ENCODE measurements at regions not wholly inside any gene's neighbourhood (a gene's known extent, or its start where the extent isn't known, plus 50 kb on each side); places are given as distances from the start of the nearest gene placed in this dataset.

GRCh38 chr4:101584306-101584705 is 206.2 kb upstream of the BANK1 start:
- Histone ChIP-seq H3K27ac (ENCODE audit: low read length) (no peak overlapping the region), H3K27me3 (ENCODE audit: low read depth, low read length) (no peaks in the 10 kb centered on the region), H3K9me3 (ENCODE audit: insufficient read depth, low read length) (peaks cover 12% of the 10 kb centered on the region), H3K4me1 (ENCODE audit: low read length) (peaks cover 4% of the 10 kb centered on the region; the same call in 1 of the 2 replicates), H3K4me2 (ENCODE audit: low read length) (no peak overlapping the region), H3K9ac (ENCODE audit: low read length) (no peak overlapping the region), H3K4me3 (ENCODE audit: low read length) (no peak overlapping the region), H4K20me1 (ENCODE audit: insufficient read depth, low read length) (no peaks in the 10 kb centered on the region), H2AFZ (ENCODE audit: low read depth, low read length) (no peak overlapping the region), H3K79me2 (ENCODE audit: low read length) (no peaks in the 10 kb centered on the region), H3K36me3 (replicated peaks; ENCODE audit: low read depth, low read length) (peaks cover 5% of the 10 kb centered on the region)
- TF ChIP-seq, protein P1, sequence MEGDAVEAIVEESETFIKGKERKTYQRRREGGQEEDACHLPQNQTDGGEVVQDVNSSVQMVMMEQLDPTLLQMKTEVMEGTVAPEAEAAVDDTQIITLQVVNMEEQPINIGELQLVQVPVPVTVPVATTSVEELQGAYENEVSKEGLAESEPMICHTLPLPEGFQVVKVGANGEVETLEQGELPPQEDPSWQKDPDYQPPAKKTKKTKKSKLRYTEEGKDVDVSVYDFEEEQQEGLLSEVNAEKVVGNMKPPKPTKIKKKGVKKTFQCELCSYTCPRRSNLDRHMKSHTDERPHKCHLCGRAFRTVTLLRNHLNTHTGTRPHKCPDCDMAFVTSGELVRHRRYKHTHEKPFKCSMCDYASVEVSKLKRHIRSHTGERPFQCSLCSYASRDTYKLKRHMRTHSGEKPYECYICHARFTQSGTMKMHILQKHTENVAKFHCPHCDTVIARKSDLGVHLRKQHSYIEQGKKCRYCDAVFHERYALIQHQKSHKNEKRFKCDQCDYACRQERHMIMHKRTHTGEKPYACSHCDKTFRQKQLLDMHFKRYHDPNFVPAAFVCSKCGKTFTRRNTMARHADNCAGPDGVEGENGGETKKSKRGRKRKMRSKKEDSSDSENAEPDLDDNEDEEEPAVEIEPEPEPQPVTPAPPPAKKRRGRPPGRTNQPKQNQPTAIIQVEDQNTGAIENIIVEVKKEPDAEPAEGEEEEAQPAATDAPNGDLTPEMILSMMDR (IDR thresholded peaks at IDR 0.05; ENCODE audit: low read depth, low read length) = no peak
- no peak for TF ChIP-seq EZH2phosphoT487 (IDR thresholded peaks at IDR 0.05; ENCODE audit: low read depth)

DNA sequence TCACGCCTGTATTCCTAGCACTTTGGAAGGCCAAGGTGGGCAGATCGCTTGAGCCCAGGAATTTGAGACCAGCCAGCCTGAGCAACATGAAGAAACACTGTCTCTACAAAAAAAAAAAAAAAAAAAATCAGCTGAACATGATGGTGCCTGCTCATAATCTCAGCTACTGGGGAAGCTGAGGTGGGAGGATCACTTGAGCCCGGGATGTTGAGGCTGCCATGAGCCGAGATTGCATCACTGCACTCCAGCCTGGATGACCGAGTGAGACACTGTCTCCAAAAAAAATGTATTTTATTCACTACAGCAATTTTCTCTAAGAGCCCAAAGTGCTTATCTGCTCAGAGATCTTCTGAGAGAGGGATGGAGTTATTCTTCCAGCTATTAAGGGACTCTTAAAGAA is 215.8 kb upstream of the PPP3CA start:
- Histone ChIP-seq H3K36me3 (replicated peaks; ENCODE audit: low read depth, low read length) (peaks cover 6% of the 10 kb centered on the region), H3K9ac (ENCODE audit: low read length) (no peak overlapping the region), H3K79me2 (ENCODE audit: low read length) (no peaks in the 10 kb centered on the region), H3K27ac (ENCODE audit: low read length) (no peak overlapping the region), H4K20me1 (ENCODE audit: insufficient read depth, low read length) (no peaks in the 10 kb centered on the region), H2AFZ (ENCODE audit: low read depth, low read length) (no peak overlapping the region), H3K4me1 (ENCODE audit: low read length) (no peaks in the 10 kb centered on the region), H3K9me3 (ENCODE audit: insufficient read depth, low read length) (no peaks in the 10 kb centered on the region), H3K4me3 (ENCODE audit: low read length) (no peak overlapping the region), H3K4me2 (ENCODE audit: low read length) (no peak overlapping the region), H3K27me3 (ENCODE audit: low read depth, low read length) (no peaks in the 10 kb centered on the region)
- TF ChIP-seq EZH2phosphoT487 (IDR thresholded peaks at IDR 0.05; ENCODE audit: low read depth) = no peak
- TF ChIP-seq, protein P1 (IDR thresholded peaks at IDR 0.05; ENCODE audit: low read depth, low read length) = no peak

DNA sequence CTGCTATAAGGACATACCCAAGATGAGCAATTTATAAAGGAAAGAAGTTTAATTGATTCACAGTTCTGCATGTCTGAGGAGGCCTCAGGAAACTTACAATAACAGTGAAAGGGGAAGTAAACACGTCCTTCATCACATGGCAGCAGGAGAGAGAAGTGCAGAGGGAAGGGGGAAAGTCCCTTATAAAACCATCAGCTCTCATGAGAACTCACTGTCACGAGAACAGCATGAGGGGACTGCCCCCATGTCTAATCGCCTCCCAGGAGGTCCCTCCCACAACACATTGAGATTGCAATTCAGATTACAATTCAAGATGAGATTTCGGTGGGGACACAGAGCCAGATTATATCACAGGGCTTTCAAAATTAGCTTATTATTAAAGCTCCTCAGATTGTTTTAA is 209.5 kb upstream of the PPP3CA start:
- TF ChIP-seq, protein P1 (IDR thresholded peaks at IDR 0.05; ENCODE audit: low read depth, low read length) = no peak
- TF ChIP-seq EZH2phosphoT487 (IDR thresholded peaks at IDR 0.05; ENCODE audit: low read depth) = no peak
- H2AFZ ChIP-seq (ENCODE audit: low read depth, low read length) = no peak overlapping the region
- no peaks in the 10 kb centered on the region for H3K79me2 ChIP-seq (ENCODE audit: low read length)

DNA sequence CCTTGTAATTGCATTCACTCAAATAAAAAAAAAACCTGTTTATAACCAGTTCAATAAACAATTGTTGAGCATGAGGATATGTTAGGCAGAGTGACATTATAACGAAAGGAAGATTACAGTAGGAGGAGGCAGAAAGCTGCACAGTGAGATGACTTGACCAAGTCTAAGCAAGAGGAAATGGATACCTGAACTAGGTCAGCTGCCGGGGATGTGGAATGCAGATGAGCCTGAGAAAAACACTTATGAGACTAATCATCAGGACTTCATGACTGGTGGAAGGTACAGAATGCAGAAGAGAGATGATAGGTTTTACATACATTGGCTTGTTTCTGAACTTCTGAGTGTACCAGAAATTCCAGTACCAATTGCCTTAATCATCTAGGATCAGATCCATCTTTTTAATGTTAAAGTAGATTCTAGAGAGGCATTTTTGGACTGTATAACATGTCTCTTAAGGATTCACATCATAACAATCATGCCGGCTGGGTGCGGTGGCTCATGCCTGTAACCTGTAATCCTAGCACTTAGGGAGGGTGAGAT is 208.1 kb upstream of the PPP3CA start:
- Histone ChIP-seq H3K36me3 (replicated peaks; ENCODE audit: low read depth, low read length) (peaks cover 35% of the 10 kb centered on the region), H3K79me2 (ENCODE audit: low read length) (no peaks in the 10 kb centered on the region), H3K4me3 (ENCODE audit: low read length) (peak overlapping the region; percentile 10; the same call in 1 of the 2 replicates), H3K9ac (ENCODE audit: low read length) (no peak overlapping the region; the same call in 1 of the 2 replicates), H3K9me3 (ENCODE audit: insufficient read depth, low read length) (peaks cover 39% of the 10 kb centered on the region), H2AFZ (ENCODE audit: low read depth, low read length) (no peak overlapping the region), H4K20me1 (ENCODE audit: insufficient read depth, low read length) (no peaks in the 10 kb centered on the region), H3K27ac (ENCODE audit: low read length) (peak overlapping the region; percentile 84), H3K4me2 (ENCODE audit: low read length) (peak overlapping the region; percentile 20; the same call in 1 of the 2 replicates), H3K27me3 (ENCODE audit: low read depth, low read length) (no peaks in the 10 kb centered on the region), H3K4me1 (ENCODE audit: low read length) (peaks cover 42% of the 10 kb centered on the region)
- TF ChIP-seq, protein P1 (IDR thresholded peaks at IDR 0.05; ENCODE audit: low read depth, low read length) = no peak

More for the DNA sequence above, 209.5 kb upstream of the PPP3CA start:
- Histone ChIP-seq H3K36me3 (replicated peaks; ENCODE audit: low read depth, low read length) (peaks cover 32% of the 10 kb centered on the region), H3K4me2 (ENCODE audit: low read length) (peak overlapping the region; percentile 36), H3K9ac (ENCODE audit: low read length) (peak overlapping the region; percentile 4; the same call in 1 of the 2 replicates), H3K27ac (ENCODE audit: low read length) (peak overlapping the region; percentile 84), H3K4me3 (ENCODE audit: low read length) (no peak overlapping the region), H3K4me1 (ENCODE audit: low read length) (peaks cover 40% of the 10 kb centered on the region), H3K27me3 (ENCODE audit: low read depth, low read length) (no peaks in the 10 kb centered on the region), H3K9me3 (ENCODE audit: insufficient read depth, low read length) (peaks cover 28% of the 10 kb centered on the region; the same call in 1 of the 2 replicates), H4K20me1 (ENCODE audit: insufficient read depth, low read length) (no peaks in the 10 kb centered on the region)

All from OCI-LY3 (cell line).